NB4 (cell line): ENCODE measurements at regions not wholly inside any gene's neighbourhood (a gene's known extent, or its start where the extent isn't known, plus 50 kb on each side); places are given as distances from the start of the nearest gene placed in this dataset.

Experiments used
- CTCF ChIP-seq: IDR thresholded peaks from one replicate; pipeline ENCODE4 v1.5.1; 2012; ENCODE audit warnings: low read depth, low read length
- MAX ChIP-seq: IDR thresholded peaks from 2 replicates; pipeline ENCODE4 v1.6.1; 2011; ENCODE audit warnings: low read depth, low read length

- no peak for TF ChIP-seq MAX
- no peak for TF ChIP-seq CTCF
Observed at GRCh38 chr3:80252113-80252512, 484.3 kb upstream of the ROBO1 start.
